ENCODE measurements at regions not wholly inside any gene's neighbourhood (a gene's known extent, or its start where the extent isn't known, plus 50 kb on each side); places are given as distances from the start of the nearest gene placed in this dataset.

DNA sequence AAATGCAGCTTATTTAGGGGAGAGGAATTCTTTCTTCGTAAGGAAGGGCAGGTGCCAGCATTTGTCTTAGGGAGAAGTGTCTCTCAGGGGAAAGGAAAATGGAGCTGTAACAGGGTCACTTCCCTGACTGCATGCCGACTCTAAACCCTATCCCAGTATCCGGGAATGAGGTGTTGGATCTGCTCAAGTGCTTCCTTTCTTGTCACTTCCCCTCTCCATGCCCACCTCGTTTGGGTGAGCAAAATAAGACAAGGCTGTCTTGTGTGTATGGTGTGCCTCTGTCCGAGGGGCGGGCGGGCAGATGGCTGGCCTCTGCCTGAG is 230.1 kb upstream of the TPM1 start:
- Histone ChIP-seq H3K27me3 (ENCODE audit: insufficient read depth, poor library complexity, severe bottlenecking) (peaks cover 2% of the 10 kb centered on the region), H3K4me3 (replicated peaks; ENCODE audit: insufficient read depth, low read length) (no peak overlapping the region), H3K27ac (replicated peaks) (no peak overlapping the region)
- no peak for DNase-seq (ENCODE audit: low read depth in 1 of 2, low spot score in 1 of 2)
- TF ChIP-seq SPI1 (IDR thresholded peaks at IDR 0.05; ENCODE audit: borderline replicate concordance, low read depth) (no peak), GABPA (IDR thresholded peaks at IDR 0.05; ENCODE audit: low read depth) (no peak), POLR2AphosphoS5 (IDR thresholded peaks at IDR 0.05; ENCODE audit: low read depth) (no peak)
- TF ChIP-seq, protein P1, sequence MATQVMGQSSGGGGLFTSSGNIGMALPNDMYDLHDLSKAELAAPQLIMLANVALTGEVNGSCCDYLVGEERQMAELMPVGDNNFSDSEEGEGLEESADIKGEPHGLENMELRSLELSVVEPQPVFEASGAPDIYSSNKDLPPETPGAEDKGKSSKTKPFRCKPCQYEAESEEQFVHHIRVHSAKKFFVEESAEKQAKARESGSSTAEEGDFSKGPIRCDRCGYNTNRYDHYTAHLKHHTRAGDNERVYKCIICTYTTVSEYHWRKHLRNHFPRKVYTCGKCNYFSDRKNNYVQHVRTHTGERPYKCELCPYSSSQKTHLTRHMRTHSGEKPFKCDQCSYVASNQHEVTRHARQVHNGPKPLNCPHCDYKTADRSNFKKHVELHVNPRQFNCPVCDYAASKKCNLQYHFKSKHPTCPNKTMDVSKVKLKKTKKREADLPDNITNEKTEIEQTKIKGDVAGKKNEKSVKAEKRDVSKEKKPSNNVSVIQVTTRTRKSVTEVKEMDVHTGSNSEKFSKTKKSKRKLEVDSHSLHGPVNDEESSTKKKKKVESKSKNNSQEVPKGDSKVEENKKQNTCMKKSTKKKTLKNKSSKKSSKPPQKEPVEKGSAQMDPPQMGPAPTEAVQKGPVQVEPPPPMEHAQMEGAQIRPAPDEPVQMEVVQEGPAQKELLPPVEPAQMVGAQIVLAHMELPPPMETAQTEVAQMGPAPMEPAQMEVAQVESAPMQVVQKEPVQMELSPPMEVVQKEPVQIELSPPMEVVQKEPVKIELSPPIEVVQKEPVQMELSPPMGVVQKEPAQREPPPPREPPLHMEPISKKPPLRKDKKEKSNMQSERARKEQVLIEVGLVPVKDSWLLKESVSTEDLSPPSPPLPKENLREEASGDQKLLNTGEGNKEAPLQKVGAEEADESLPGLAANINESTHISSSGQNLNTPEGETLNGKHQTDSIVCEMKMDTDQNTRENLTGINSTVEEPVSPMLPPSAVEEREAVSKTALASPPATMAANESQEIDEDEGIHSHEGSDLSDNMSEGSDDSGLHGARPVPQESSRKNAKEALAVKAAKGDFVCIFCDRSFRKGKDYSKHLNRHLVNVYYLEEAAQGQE (IDR thresholded peaks at IDR 0.05; ENCODE audit: insufficient replicate concordance, low read depth) = no peak
- TF ChIP-seq, protein P2, sequence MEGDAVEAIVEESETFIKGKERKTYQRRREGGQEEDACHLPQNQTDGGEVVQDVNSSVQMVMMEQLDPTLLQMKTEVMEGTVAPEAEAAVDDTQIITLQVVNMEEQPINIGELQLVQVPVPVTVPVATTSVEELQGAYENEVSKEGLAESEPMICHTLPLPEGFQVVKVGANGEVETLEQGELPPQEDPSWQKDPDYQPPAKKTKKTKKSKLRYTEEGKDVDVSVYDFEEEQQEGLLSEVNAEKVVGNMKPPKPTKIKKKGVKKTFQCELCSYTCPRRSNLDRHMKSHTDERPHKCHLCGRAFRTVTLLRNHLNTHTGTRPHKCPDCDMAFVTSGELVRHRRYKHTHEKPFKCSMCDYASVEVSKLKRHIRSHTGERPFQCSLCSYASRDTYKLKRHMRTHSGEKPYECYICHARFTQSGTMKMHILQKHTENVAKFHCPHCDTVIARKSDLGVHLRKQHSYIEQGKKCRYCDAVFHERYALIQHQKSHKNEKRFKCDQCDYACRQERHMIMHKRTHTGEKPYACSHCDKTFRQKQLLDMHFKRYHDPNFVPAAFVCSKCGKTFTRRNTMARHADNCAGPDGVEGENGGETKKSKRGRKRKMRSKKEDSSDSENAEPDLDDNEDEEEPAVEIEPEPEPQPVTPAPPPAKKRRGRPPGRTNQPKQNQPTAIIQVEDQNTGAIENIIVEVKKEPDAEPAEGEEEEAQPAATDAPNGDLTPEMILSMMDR (IDR thresholded peaks at IDR 0.05; ENCODE audit: insufficient read depth, low read length) = no peak

DNA sequence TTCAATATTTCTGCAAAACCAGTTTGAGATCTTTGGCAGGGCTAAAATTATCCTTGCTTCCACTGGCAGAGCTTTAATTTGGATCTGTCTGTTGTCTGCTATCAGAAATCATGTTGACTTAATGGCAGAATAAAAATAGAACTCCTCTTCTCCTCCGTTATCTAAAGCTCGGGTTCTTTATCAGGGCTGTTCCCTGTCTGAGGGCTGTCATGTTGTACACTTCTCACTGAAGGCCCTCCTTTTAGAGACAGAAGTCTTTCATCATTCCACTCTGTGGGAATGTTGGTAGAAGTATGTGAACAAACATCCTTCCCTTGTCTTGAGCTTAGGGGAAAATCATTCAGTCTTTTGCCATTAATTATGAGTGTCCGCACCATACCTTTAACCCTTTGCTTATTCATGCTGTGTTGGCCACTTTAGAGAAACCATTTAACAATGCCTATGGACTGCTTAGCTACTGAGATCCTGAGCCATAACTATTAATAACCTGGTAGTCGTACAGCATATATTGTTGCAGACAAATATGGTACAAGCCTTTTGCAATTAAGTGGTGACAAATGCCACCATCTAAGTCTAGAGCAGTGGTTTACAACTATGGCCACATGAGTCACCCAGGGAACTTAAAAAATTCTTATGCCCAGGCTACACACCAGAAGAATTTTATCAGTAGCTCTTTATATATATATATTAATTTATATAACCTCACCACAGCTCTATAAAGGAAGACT is 226.0 kb upstream of the TPM1 start:
- H3K27ac ChIP-seq (replicated peaks) = no peak overlapping the region
- TF ChIP-seq SPI1 (IDR thresholded peaks at IDR 0.05; ENCODE audit: borderline replicate concordance, low read depth) = no peak
- TF ChIP-seq, protein P2 (IDR thresholded peaks at IDR 0.05; ENCODE audit: insufficient read depth, low read length) = no peak
- TF ChIP-seq POLR2AphosphoS5 (IDR thresholded peaks at IDR 0.05; ENCODE audit: low read depth) = no peak
- H3K4me3 ChIP-seq (replicated peaks; ENCODE audit: insufficient read depth, low read length) = no peak overlapping the region
- DNase-seq (ENCODE audit: low read depth in 1 of 2, low spot score in 1 of 2) = no peak
- peaks cover 2% of the 10 kb centered on the region for H3K27me3 ChIP-seq (ENCODE audit: insufficient read depth, poor library complexity, severe bottlenecking)

- Histone ChIP-seq H3K27ac (replicated peaks) (no peak overlapping the region), H3K4me3 (replicated peaks; ENCODE audit: insufficient read depth, low read length) (no peak overlapping the region), H3K27me3 (ENCODE audit: insufficient read depth, poor library complexity, severe bottlenecking) (peaks cover 2% of the 10 kb centered on the region)
- no peak for DNase-seq (ENCODE audit: low read depth in 1 of 2, low spot score in 1 of 2)
- no peak for TF ChIP-seq GABPA (IDR thresholded peaks at IDR 0.05; ENCODE audit: low read depth)
- TF ChIP-seq POLR2AphosphoS5 (IDR thresholded peaks at IDR 0.05; ENCODE audit: low read depth) = no peak
- TF ChIP-seq, protein P2 (IDR thresholded peaks at IDR 0.05; ENCODE audit: insufficient read depth, low read length) = no peak
- TF ChIP-seq, protein P1 (IDR thresholded peaks at IDR 0.05; ENCODE audit: insufficient replicate concordance, low read depth) = no peak
- no peak for TF ChIP-seq SPI1 (IDR thresholded peaks at IDR 0.05; ENCODE audit: borderline replicate concordance, low read depth)
These were observed 223.9 kb upstream of the TPM1 start for GRCh38 chr15:62818691-62819090.
